ENCODE measurements at regions not wholly inside any gene's neighbourhood (a gene's known extent, or its start where the extent isn't known, plus 50 kb on each side); places are given as distances from the start of the nearest gene placed in this dataset.
"Not testable (repeated sequence)": the region's sequence is repeated elsewhere in the genome, so short reads cannot be mapped to it uniquely, and the experiment has no call there.

DNA sequence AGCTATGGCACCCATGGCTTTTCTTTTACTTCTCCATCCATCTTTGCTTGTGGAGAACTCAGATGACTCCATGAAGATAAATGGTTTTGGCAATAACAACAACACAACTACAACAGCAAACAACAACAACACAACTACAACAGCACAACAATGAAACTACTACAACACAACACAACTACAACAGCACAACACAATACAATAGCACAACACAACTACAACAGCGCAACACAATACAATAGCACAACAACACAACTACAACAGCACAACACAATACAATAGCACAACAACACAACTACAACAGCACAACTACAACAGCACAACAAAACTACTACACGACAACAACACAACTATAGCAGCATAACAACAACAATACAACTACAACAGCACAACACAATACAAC, 569.4 kb downstream of the TOX3 start:
- DNase-seq (ENCODE audit: low read depth in 2 of 2): not testable (repeated sequence)

DNA sequence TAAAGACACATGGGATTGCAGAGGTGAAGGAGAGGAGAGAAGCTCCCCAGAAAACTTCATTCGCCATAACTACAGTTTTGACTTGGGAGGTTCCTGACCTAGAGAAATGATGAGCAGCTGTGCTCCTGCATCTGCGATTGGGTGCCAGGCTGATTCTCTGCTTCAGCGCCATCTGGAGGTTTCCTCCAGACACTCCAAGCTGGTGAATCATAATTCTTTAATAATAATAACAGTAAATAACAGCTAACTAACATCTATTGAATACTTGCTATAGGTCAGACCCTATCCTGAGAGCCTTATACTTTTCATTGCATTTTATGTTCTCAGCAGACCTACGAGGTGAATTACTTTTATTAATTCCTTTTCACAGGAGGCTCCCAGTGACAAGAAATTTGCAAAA, 575.8 kb downstream of the TOX3 start:
- DNase-seq (ENCODE audit: low read depth in 2 of 2): no peak

DNA sequence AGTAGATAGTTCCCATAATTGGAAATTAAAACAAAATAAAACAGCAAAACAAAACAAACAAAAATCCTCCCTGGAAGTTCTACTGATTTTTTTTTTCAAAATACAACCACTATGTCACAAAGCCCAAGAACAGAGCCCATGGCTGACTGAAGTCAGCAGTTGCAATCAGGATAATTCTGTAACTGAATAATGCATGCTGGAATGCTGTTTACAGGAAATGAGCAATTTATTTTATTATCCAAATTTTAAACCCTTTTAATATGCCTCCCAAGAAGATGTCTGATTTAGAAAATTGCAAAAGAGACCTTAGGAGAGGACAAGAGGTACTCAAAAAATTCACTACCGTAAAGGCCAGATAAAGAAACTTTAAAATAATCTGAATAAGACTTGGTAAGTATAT, 578.2 kb downstream of the TOX3 start:
- no peak for DNase-seq (ENCODE audit: low read depth in 2 of 2)

DNA sequence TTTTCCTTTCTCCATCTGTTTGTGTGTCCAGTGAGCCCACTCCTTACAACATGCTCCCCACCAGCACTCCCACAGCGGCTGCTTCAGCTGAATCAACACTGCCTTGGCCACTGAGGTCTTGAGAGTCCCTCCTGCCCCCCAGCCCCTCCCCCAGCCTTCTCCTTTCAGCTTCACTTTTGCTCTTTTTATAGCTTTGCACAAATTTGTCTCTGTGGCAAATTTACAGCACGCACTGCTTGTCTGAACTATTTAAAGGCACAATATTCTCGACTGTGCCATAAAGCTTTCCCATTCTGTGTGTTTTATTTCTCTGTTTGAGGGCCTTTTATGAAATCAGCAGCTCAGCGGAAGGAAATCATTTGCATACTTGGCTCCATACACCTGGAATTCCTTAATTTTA, 579.3 kb downstream of the TOX3 start:
- DNase-seq (ENCODE audit: low read depth in 2 of 2): no peak

DNA sequence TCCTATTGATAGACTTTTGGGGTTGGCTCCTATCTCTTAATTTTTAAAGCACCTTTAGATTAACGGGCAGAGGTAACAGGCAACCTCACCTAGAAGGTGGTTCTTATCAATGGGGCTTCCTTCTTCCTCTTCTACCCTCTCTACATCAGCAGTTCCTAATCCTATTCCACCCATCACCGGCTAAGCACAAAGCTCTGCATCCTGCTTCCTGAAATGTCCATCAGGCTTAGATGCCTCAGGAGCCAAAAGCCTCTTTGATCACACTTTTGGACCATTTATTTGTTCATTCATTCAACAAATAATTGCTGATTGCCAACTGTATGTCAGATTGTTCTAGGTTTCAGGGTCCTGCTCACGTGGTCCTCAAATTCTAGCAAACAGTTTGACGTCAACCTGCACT, 586.0 kb downstream of the TOX3 start:
- DNase-seq (ENCODE audit: low read depth in 2 of 2): no peak

DNA sequence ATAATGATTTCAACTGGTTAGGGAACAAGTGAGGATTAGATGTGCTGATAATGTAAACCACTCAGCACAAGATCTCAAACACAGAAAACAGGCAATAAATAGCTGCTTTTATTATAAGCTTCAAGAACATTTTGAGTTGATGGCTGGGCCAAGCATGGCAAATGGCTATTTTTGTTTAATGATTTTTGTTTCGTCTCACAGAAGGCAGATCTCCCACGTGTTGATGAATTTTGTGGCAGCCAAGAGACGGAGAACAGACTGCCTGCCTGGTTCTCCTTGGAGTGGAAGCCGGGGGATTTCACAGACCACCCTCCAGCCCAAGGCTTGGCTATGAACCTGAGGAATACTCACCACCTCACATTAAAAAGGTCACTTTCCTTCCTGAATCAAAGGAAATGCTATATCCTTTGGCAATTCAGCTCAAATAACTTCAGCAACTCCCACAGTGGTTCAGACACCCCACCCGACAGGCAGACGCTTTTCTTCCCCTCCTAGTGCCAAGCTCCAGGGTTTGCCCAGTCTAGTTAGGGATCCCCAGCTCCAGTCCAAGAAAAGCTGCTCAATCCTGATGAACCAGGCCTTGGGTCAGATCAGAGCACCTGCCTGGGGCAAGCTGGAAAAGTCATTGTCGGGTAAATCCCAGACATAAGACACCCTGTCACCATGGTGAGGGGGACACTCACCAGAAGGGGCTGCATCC, 593.5 kb downstream of the TOX3 start:
- no peak for DNase-seq (ENCODE audit: low read depth in 2 of 2)

DNA sequence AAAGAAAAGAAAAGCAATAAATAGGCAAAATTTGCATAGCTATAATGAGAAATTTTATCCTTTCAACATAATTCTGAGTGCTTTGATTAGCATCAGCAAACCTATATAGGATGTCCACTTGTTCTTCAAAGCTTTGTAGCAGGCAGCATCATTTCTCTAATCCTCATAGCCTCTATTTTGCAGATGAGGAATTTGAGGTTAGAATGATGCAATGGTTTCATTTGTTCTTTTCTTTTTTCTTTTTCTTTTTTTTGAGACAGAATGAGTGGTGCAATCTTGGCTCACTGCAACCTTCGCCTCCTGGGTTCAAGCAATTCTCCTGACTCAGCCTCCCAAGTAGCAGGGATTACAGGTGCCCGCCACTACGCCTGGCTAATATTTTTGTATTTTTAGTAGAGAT, 594.4 kb downstream of the TOX3 start:
- no peak for DNase-seq (ENCODE audit: low read depth in 2 of 2)

DNA sequence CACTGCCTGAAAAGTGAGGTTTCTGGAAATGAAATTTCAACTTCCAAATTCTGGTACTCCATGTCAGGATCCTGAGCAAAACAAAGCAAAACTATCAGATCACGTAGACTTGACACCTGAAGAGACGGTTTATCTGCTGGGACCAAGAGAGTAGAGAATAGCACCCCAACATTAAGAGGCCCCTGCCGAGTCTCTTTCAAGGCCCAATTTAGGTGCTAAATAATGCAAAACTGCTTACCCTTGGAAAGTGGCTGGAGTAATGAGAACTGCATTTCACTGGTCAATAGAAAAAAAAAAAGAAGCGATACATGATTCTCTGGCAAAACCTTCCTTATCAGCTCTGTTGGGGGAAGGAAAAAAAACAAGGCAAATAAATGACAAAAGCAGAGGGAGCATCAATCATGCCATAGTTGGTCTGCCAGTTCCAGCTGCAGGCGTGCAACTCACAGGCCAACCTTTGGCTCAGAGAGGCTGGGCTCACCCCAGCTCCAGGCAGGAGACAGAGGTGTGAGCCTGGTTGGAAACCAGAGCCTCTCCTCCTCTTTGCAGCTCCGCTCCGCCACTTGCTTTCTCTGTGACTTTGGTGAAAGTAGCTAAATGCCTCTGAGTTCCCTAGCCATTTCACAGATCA, 595.2 kb downstream of the TOX3 start:
- DNase-seq (ENCODE audit: low read depth in 2 of 2): no peak

DNA sequence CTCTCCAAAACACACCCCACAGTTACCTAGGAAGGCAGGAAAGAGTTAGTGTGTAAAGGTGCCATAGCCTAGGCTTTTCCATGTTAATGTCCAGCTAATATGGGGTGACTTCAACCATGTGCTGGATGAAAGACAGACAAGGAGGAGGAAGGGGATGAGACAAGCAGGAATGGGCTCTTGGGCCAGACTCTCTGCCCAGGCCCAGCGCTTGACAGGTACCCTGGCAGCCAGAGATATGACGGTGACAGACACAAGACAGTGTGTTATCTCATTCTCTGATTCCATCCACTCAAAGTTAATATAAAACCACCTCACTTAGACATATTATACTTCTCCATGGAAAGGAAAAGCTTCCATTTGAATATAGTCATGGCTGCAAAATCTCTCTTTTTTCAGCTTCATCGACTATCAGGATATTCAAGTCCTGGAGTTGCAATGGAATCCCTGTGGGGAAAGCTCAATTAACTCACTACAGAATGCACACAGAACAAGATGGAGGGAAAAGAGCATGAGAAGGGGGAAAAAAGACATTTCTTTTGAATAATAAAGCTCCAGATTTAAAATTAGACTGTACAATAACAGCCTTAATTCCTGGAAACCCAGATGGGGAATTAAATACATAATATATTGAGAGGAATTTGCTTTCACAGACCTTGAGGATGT, 596.7 kb downstream of the TOX3 start:
- no peak for DNase-seq (ENCODE audit: low read depth in 2 of 2)

DNA sequence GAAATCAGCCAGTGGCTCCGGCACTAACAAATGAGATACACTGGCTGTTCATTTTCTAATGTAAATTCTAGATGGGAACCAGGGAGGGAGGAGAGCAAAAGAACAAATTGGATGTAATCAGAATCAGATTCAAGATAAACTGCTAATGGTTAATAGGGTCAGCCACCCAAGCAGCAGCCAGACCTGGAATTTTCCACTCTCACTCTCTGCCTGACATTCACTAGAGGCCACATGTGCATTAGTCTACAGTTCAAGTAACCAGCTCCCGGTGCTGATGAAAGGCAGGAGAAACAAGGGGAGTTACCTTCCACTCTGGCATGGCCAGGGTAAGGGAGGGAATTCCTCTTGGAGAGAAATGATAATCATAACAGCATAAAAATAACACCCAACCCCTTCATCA, 597.7 kb downstream of the TOX3 start:
- no peak for DNase-seq (ENCODE audit: low read depth in 2 of 2)

DNA sequence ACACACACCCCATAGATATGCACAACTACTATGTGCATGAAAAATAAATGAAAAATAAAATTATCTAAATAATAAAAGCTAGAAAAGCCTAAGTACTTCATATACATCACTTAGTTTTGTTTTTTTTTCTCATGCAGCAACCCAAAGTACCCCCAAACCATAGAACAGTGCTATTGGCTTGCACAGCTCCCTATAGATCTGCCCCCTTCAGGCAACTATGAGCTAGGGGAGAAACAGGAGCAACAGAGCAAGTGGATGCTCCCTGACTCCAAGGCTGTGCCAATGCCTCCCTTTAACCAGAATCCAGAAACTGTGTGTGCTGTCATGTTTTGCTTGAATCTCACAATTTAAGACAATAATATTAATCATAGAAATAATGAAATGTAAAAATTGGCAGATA, 605.5 kb downstream of the TOX3 start:
- DNase-seq (ENCODE audit: low read depth in 2 of 2): no peak

DNA sequence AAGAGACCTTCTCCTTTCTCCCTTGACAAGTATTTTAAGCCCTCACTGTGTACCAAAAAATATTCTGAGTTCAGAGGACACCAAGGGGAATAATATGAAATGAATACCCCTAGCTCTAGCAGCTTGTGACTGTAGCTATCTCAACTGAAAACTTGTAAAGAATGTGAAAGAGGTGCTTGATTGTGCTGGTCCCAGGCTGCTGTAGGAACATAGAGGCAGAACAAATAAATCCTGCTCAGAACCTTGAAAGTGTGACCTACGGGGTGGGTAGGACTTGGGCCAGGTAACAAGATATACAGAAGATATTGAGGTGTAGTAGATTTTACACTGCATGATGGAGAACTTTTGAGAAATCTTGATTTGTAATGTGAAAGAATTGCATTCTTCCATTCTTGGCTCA, 606.8 kb downstream of the TOX3 start:
- DNase-seq (ENCODE audit: low read depth in 2 of 2): no peak

DNA sequence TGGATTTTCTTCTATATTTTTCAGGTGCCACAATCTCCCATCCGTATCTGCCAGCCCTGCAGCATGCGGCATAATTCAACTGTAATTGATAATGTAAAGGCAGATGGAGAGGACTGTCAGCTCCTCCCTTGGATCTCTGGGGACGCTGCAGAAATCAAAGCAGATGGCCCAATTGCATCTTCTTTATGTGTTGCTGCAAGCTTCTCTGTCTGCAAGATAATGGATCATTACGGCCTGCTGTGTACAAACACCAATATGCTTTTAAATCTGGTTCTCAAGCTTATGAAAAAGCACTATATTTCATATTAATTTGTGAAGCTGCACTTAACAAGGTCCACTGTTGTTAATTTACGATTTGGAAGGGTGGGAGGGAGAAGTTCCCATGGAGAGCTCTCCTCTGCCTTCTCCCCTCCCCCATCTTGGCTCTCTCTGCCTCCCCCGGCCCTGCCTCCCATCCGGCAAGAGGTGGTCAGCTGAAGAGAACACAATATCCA, 607.5 kb downstream of the TOX3 start:
- DNase-seq (ENCODE audit: low read depth in 2 of 2): no peak

DNA sequence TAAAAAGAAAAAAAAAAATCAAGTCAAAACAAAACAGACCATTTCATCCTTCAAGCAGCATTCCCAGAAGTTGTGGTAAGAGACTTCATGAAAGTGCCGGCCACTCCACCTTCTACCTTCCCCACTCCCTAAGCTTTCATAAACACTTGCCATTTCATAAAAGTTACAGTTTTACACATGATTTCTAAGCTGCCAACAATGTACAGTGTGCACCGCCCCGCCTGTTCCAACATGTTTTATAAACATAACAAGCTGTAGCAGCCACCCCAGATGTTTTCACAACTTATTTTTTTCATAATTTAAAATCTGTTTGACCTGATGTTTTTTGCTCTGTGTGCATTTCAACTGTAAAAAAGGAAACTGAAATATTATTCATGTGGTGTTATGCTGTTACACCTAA, 608.1 kb downstream of the TOX3 start:
- no peak for DNase-seq (ENCODE audit: low read depth in 2 of 2)

DNA sequence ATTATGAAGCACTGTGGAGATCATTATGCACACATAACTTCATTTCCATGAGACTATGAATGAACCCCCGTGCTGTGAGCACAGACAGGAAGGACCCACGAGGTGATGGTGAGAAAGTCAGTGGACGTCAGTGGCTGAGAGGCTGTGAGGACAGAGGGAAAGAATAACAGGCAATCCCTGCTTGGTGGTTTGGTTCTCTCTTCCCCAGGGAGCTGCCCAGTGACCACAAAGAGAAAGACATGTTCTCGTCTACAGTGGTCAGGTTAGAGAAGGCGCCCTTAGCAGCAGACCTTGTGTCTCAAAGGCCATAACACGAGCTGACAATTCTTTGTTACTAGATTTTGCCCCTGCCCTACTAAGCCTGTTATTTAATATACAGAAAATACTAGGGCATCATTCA, 609.2 kb downstream of the TOX3 start:
- no peak for DNase-seq (ENCODE audit: low read depth in 2 of 2)

DNA sequence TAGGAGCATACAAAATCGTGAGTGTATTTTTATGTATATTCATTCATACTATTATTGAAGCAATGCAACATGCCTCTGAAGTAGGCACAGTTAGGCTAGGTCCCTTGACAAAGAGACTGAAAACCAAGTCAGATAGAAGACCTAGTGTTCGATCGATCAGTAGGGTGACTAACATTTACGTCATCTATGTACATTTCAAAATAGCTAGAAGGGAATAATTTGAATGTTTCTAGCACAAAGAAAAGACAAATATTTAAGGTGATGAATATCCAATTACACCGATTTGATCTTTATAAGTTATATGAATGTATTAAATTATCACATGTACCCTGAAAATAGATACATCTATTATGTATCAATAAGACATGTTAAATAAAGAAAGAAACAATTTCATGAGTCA, 610.1 kb downstream of the TOX3 start:
- DNase-seq (ENCODE audit: low read depth in 2 of 2): no peak

DNA sequence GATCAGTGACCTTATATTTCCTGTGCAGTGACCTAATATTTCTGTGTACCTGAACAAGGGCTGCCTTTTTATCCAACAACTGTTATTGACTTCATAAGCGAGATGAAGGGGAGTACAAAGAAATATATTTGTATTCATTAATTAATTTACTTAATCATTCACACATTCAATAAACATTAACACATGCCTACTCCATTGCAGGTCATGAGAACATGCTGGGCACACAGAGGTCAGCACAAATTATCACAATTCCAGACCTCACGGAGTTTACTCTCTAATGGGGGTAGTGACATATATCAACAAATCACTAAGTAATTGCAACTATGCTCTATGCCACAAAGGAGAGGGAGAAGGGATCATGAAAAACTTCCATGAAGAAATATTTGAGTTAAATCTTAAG, 614.6 kb downstream of the TOX3 start:
- no peak for DNase-seq (ENCODE audit: low read depth in 2 of 2)

DNA sequence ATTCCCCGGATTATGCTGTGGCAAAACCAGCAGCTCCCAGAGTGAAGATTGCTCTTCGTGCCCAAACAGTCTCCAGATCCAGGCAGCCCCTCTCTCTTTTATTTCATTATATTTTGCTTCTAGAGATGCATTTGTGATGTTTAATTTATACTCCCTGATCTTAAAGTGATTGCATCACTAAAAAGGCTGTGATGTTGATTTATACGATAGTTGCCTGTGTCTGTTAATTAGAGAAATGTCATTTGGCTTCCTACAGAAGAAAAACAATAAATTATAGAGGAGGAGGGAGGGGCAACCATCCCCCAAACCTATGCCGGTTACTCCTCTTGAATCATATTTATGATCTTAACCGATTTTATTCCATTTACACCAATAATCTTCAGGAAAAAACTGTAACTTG, 615.3 kb downstream of the TOX3 start:
- no peak for DNase-seq (ENCODE audit: low read depth in 2 of 2)

DNA sequence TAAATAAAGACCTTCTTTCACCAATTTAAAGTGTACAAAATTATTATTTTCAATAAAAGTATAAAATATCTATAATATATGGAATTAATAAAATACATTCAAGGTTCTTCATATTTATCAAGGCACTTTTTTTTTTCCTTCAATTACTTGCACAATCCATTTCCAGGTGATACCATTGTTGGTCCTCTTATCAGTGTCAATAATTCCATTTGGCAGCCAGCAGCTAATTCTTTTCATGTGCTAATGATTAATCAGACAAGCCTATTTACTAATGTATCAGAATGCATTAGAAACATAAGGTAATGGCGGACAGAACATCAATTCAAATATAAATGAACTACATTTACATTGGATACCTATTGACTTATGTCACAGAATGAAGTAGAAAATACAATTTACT, 622.2 kb downstream of the TOX3 start:
- DNase-seq (ENCODE audit: low read depth in 2 of 2): no peak

DNA sequence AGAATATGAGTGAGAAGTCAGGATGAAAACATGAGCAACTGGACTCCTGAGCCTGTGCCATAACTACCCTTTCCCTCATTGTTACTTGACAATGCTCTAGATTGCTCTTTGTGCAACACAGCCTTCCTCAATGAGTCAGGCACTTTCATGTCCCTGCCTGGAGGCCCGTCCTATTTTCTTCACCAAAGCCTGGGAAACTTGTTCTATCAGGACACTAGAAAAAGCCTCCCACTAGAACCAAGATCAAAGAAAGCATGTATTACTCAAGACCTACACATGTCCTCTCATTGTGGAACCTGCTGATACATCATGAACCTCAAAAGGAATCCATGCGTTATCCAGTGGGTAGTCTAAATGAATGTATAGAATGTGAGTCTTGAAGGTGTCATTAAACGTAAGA, 624.5 kb downstream of the TOX3 start:
- no peak for DNase-seq (ENCODE audit: low read depth in 2 of 2)

DNA sequence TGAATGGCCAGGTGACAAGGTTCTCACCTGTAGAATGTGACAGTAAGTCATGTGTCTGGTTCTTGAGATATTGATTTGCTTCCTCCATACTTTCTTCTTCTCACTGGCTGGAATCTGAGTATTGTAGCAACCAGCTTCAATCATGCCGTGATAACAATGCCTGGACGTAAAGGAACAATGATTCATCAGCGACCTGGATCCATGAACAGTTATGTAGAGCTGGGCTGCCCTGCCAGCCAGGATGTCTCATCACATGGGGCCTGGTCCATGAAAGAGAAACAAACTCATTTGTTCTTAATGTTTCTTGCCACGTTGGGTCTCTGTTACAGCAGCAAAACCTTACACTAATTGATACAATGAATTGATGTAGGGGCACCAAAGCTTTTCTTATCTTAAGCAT, 627.2 kb downstream of the TOX3 start:
- no peak for DNase-seq (ENCODE audit: low read depth in 2 of 2)

DNA sequence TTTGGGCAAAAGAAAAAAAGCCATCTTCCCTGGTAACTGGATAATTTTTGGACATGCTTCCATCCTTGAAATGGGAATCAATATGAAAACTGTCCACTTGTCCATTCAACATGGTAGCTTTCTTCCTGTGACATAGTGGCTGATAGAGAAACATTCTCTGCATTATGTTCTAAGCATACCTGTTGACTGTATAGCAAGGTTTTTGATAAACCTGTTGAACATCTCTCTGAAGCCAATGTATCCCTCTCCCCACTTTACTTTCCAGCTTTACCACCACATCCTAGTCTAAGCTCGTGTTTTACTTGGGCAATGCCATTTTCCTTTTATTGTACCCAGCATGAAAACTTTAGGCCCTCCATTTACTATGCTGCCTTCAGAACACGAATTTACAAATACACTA, 630.1 kb downstream of the TOX3 start:
- DNase-seq (ENCODE audit: low read depth in 2 of 2): no peak

DNA sequence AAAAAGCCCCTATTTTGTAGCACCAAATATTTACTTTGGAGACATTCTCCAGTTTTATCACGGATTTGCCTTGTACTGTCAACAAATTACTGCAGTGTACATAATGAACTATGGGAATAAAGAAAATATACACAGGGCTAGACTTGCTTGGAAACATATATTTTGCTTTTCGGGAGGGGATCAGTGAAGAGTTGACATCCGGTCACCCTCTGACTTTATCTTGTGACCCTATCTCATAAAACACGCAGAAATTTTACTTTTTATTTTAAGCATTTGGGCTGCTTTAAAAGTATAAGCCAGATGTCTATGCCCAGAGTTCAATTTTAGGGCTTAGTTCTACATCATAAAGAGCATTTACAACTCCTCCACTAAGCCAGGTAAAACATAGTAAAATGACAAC, 630.7 kb downstream of the TOX3 start:
- no peak for DNase-seq (ENCODE audit: low read depth in 2 of 2)
